GM19025 (cell line): ENCODE measurements at regions not wholly inside any gene's neighbourhood (a gene's known extent, or its start where the extent isn't known, plus 50 kb on each side); places are given as distances from the start of the nearest gene placed in this dataset.
A peak's percentile ranks its signal among the peaks of the same experiment; 100 is the strongest.

Experiments used
- ATAC-seq: cut with Tn5 transposase; IDR thresholded peaks from one replicate; pipeline ENCODE4 v1.9.1; 2021; ENCODE audit warnings: mild to moderate bottlenecking, low read depth, moderate library complexity; ENCODE audit not compliant: unreplicated experiment

DNA sequence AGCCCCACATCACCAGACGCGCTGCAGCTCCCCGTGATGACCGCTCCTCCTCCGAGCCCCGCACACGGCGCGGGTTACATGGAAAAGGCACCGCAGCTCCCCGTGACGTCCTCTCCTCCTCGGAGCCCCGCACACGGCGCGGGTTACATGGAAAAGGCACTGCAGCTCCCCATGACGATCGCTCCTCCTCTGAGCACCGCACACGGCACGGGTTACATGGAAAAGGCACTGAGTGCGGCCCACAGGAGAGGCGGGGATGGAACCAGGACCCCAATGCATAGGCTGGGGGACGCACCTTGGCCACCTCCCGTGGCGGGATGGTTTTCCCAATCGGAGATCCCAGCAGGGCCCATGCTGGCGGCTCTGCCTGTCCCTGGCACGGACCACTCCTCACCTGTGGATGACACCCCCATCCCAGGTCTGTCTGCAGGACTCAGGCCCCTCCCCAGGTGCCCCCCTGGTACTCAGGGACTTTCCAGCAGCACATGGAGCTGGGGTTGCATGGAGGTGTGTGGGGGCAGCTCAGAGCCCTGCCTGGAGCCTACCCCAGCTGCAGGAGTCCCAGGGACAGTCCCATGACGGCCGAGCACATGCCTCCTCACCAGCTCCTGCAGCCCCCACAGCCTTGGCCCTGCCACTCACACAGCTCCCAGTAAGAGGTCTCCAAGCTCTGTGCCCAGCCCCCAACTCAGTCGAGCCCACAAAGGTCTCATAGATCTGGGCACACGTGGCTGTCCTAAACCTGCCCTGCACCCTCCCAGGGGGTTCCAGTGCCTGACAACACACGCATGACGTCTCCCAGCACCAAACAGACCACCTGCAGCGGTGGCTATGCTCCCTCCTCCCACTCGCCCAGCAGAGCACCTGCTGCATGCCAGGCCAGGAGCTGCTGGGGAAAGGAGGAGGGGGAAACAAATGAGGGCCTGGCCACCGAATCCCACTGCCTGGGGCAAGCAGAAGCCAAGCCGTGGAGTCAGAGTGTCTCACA lies 166.6 kb downstream of the BRD1 start:
- no peak for ATAC-seq

- no peak for ATAC-seq
Observed at GRCh38 chr22:49660321-49660720, 167.4 kb downstream of the BRD1 start.

DNA sequence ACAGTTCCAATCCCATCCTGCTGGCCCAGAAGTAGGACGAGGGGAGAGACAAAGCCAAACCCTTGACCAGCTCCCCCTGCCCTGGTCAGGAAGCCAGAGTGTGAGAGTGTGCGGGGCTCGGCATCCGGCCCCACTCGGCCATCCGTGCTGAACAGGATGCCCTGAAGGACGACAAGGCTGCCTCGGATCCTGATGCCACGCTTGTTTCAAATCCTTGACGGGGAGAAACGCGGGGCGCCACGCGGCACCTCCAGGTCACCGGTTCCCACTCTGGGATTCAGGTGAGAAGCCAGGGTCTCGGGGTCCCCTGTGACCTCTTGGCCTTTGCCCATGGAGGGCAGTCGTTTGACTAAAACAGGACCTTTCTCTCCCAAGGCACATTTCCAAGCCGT lies 167.8 kb downstream of the BRD1 start:
- ATAC-seq: no peak

GRCh38 chr22:49659281-49659923 lies 168.3 kb downstream of the BRD1 start:
- no peak for ATAC-seq

DNA sequence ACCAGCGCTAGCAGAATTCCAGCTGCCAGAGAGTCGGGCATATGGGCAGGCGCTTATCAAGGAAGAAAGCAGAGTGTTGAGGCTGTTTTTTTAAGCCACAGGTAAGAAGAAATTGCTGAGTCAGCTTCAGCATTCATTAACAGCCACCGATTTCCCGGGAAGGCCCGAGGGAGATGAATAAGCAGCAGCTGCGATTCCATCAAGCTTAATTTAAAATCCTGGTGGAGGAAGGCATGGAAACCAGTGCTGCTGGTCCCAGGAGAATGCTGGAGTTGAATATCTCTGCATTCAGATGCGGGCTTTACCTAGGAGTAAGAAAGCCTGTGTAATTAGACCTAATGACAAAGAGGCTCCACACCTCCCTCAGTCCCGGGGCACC lies 168.8 kb downstream of the BRD1 start:
- ATAC-seq: no peak

DNA sequence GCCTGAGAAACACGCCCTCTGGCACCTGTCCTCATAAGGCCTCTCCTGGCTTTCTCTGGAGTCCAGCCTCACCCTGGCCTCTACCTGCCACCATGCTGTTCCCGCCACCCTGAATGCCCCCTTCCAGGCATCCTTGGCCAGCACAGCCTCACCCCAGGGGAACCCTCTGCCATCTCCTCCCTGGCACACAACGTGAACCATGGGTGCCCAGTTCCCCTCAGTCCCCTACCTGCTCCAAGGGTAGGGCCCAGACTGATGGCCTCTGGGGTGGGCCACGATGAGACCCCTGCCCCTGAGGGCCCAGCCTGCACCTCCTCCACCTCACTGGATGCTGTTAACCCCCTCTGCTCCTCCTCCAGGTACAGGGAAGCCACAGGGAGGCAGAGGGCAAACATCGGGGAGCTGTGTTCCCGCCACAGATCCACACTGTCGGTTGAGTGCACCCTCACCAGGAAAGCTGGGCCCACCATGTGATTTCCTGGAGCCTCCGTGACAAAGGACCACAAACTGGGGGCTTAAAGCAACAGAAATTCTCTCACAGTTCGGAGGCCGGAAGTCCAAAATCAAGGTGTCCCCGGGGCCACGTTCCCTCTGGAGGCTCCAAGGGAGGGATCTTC lies 169.6 kb downstream of the BRD1 start:
- ATAC-seq: no peak

GRCh38 chr22:49657275-49657973 lies 170.2 kb downstream of the BRD1 start:
- ATAC-seq: peak; percentile 55

DNA sequence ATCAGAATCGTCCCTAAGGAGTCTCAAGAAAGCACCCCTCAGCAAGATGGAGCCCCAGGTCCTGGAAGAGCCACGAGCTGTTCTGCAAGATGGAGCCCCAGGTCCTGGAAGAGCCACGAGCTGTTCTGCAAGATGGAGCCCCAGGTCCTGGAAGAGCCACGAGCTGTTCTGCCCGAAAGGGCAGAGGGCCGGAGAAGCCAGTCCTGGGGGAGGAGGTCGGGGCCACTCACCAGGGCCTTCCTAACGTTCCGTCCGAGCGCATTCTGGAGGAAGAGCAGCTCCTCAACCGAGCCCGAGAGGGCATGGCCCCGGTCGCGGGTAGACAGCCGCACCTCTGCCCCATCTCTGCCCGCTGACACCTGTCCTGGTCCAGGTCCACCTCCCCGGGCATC lies 170.8 kb downstream of the BRD1 start:
- ATAC-seq: peak; percentile 36

GRCh38 chr22:49656291-49656851 lies 171.3 kb downstream of the BRD1 start:
- no peak for ATAC-seq

DNA sequence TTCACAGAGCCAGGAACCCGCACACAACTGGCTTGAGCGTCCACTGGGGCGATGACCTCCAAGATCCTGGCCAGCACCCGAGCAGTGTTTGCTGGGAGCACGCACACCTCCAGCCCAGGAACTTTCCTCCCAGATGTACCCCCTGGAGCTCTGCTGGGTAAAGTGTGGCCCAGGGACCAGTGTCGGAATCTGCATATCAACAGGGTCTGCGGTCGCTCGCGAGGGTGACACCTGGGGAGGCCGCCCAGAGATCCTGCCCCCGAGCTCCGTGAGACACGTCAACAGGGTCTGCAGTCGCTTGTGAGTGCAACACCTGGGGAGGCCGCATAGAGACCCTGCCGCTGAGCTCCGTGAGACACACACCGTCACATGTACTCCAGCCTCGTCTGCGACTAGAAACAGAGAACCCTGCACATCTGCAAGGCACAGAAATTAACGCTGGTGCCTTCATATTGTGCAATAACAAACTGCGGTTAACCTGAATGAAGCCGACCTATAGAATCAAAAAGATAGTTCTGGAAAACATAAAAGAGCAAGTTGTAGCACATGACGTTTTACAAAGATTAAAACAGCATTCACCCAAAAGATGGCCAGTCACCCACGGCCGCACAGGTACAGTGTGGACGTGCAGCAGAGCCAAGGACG lies 172.4 kb downstream of the BRD1 start:
- no peak for ATAC-seq

DNA sequence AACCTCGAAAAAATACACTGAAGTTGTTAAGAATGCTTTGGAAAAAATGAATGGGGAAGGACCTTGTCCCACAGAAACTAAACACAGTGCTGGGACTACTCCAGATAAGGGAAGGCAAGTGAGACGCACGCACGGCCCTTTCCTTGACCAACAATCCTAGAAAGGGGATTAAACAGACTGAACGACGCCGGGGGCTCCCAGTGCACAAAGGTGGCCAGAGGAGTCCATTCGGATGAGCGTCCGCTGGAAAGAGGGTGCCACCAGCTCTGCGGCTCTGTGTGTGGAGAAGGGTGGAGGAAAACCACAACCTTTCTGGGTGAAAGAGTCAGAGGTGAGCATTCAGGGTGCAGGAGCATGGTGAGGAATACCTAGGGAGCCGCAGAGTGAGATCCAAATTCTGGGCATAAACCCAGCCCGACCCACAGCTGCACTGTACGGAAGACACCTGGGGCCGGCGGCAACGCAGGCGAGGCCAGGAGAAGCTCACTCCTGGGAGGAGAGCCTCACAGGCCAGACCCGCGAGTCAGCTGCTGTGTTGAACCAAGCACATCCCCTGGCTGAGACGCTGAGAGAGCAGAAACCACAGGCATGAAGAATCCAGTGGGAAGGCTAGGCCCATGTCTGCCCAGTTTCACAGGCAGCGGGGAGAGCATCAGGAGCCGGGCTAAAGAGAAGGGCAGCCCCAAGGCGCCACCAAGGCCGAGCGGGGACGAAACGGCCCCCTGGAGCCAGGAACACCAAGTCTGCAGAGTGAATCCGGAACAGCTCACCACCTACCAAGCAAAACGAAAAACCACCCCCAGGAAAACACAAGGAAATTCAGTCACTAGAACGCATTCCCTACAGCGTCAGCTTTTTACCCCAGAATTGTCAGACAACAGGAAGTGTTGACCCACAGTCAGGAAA lies 177.1 kb downstream of the BRD1 start:
- no peak for ATAC-seq

GRCh38 chr22:49649166-49650068 lies 178.3 kb downstream of the BRD1 start:
- ATAC-seq: no peak

GRCh38 chr22:49648053-49648452 lies 179.6 kb downstream of the BRD1 start:
- ATAC-seq: no peak

- no peak for ATAC-seq
Observed at GRCh38 chr22:49647627-49648026, 180.0 kb downstream of the BRD1 start.

DNA sequence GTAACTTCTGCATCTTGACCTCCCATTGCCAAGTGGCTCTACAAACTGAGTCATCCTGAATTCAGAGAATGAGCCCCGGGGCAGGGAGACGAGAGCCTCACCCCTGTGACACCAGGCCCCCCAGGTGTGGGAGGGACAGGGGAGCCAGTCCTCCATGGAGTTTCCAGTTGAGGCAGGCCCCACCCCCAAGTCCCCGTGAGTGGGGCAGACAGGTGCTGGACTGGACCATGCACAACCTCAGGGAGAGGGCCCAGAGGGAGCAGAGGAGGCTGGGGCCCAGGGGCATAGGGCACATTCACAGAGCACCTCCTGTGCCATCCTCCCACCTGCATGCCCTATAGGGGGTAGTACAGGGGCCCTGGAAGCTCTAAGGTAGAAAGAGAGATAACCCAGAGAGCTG lies 180.8 kb downstream of the BRD1 start:
- no peak for ATAC-seq

DNA sequence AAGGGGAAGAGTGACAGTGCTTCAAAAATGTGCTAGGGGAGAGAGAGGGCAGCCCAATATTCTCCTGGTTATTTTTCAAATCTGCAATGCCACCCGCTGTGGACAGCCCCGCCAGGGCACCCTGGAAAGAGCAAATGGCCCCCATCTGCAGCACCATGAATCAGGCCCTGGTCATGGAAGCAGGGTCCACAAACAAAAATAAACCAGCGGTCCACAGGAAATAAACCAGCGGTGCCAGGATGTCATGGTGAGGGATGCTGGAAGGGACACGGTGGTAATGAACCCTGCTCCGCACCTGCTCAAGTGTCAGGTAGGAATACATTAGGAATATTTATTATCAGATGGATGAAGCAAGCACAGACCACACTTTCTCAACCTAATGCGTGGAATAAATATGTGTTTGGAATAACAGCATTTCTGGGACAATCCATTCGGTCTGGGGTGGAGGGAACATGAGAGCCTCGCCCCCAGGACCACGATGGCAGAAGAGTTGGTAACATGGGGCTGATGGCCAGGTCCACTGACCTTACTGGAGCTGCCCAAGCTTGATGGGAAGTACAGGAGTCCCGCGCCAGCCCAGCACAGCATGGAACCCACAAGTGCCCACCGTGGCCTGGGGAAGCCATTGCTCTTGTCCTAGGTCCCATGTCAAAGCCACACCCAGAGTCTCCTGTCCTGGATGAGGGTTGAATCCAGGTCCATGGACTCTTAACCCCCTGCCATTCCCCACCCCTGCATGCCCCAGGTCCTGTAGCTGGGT lies 181.7 kb downstream of the BRD1 start:
- no peak for ATAC-seq

DNA sequence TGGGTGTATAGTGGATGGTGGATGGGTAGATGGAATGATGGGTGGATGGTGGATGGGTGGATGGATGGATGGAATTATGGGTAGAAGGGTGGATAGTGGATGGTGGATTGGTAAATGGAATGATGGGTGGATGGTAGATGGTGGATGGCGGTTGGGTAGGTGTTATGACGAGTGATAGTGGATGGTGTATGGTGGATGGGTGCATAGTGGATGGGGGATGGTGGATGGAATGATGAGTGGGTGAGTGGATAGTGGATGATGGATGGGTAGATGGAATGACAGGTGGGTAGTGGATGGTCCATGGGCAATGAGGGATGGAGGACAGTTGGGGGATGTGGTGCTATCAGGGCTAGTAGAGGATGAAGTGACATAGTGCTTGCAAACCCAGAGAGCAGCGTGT lies 182.4 kb downstream of the BRD1 start:
- no peak for ATAC-seq
